ENCODE measurements at regions not wholly inside any gene's neighbourhood (a gene's known extent, or its start where the extent isn't known, plus 50 kb on each side); places are given as distances from the start of the nearest gene placed in this dataset.

DNA sequence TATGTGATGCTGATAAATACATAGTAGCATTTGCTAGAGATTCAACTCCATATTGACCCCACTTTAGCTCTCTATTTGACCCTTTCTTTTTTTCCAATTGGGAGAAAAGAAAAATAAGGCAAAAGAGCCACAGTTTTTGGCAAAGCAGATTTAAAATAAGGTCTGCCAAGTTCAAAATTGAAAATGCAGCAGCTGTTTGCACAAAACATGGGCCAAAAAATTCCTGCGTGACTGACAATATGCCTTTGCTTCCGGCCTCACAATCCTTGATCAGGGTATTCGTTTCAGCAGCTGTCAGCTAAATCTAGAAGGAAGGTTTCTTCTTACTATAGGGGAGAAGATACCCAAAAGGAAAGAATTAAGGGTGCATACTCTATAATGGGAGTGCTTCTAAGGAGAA is 563.5 kb upstream of the CCDC54 start:
- Histone ChIP-seq H2AFZ (ENCODE audit: low read depth, low read length) (no peak overlapping the region), H3K79me2 (ENCODE audit: insufficient read depth, low read length) (no peaks in the 10 kb centered on the region), H3K4me3 (ENCODE audit: low read depth in 1 of 2, low read length in 2 of 2) (no peak overlapping the region), H3K9me3 (ENCODE audit: insufficient read depth, low read length, severe bottlenecking) (no peaks in the 10 kb centered on the region), H3K4me1 (ENCODE audit: insufficient read depth, low read length) (peaks cover 5% of the 10 kb centered on the region; the same call in 1 of the 2 replicates), H3K27me3 (ENCODE audit: insufficient read depth, low read length, poor library complexity) (no peaks in the 10 kb centered on the region), H3K4me2 (ENCODE audit: insufficient read depth, low read length) (no peak overlapping the region), H3K9ac (ENCODE audit: low read depth, low read length) (no peak overlapping the region), H3K36me3 (ENCODE audit: insufficient read depth, low read length) (no peaks in the 10 kb centered on the region), H4K20me1 (ENCODE audit: insufficient read depth, low read length) (no peaks in the 10 kb centered on the region), H3K27ac (ENCODE audit: low read length) (no peak overlapping the region)
- no peak for DNase-seq
- TF ChIP-seq EZH2 (IDR thresholded peaks at IDR 0.05; ENCODE audit: borderline replicate concordance, low read depth, low read length, severe bottlenecking), result no peak
- TF ChIP-seq, protein P1, sequence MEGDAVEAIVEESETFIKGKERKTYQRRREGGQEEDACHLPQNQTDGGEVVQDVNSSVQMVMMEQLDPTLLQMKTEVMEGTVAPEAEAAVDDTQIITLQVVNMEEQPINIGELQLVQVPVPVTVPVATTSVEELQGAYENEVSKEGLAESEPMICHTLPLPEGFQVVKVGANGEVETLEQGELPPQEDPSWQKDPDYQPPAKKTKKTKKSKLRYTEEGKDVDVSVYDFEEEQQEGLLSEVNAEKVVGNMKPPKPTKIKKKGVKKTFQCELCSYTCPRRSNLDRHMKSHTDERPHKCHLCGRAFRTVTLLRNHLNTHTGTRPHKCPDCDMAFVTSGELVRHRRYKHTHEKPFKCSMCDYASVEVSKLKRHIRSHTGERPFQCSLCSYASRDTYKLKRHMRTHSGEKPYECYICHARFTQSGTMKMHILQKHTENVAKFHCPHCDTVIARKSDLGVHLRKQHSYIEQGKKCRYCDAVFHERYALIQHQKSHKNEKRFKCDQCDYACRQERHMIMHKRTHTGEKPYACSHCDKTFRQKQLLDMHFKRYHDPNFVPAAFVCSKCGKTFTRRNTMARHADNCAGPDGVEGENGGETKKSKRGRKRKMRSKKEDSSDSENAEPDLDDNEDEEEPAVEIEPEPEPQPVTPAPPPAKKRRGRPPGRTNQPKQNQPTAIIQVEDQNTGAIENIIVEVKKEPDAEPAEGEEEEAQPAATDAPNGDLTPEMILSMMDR (IDR thresholded peaks at IDR 0.05; ENCODE audit: borderline replicate concordance, extremely low read depth, low read length, poor library complexity, severe bottlenecking), result no peak
- ATAC-seq (ENCODE audit: insufficient read depth, low read depth), result no peak

DNA sequence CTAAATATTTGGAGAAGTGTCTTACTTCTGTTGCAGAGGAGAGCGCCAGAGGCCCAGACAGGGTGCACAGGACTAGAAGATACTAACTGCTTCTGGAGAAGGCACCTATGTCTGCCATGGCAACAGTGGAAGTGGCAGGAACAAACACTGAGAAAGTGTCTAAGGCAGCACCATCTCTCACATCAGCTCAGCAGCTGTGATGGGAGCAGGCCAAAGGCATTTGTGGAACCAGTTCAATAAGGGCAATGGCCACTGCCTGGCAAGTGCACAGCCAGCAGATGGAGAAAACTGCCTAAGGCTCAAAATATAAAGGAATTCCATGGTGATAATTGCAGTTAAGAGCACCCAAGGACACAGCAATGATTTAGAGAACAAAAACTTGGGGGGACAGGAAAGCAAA is 563.0 kb upstream of the CCDC54 start:
- H3K79me2 ChIP-seq (ENCODE audit: insufficient read depth, low read length), result no peaks in the 10 kb centered on the region
- H3K36me3 ChIP-seq (ENCODE audit: insufficient read depth, low read length), result no peaks in the 10 kb centered on the region
- H3K27me3 ChIP-seq (ENCODE audit: insufficient read depth, low read length, poor library complexity), result no peaks in the 10 kb centered on the region
- H2AFZ ChIP-seq (ENCODE audit: low read depth, low read length), result no peak overlapping the region
- no peak overlapping the region for H3K9ac ChIP-seq (ENCODE audit: low read depth, low read length)
- no peak overlapping the region for H3K27ac ChIP-seq (ENCODE audit: low read length)
- no peak overlapping the region for H3K4me3 ChIP-seq (ENCODE audit: low read depth in 1 of 2, low read length in 2 of 2)
- no peaks in the 10 kb centered on the region for H3K9me3 ChIP-seq (ENCODE audit: insufficient read depth, low read length, severe bottlenecking)
- H4K20me1 ChIP-seq (ENCODE audit: insufficient read depth, low read length), result no peaks in the 10 kb centered on the region
- ATAC-seq (ENCODE audit: insufficient read depth, low read depth), result peak; percentile 33; the same call in 1 of the 3 replicates
- H3K4me1 ChIP-seq (ENCODE audit: insufficient read depth, low read length), result peaks cover 5% of the 10 kb centered on the region; the same call in 1 of the 2 replicates
- H3K4me2 ChIP-seq (ENCODE audit: insufficient read depth, low read length), result no peak overlapping the region
- TF ChIP-seq EZH2 (IDR thresholded peaks at IDR 0.05; ENCODE audit: borderline replicate concordance, low read depth, low read length, severe bottlenecking), result no peak
- TF ChIP-seq, protein P1 (IDR thresholded peaks at IDR 0.05; ENCODE audit: borderline replicate concordance, extremely low read depth, low read length, poor library complexity, severe bottlenecking), result no peak
- no peak for DNase-seq

DNA sequence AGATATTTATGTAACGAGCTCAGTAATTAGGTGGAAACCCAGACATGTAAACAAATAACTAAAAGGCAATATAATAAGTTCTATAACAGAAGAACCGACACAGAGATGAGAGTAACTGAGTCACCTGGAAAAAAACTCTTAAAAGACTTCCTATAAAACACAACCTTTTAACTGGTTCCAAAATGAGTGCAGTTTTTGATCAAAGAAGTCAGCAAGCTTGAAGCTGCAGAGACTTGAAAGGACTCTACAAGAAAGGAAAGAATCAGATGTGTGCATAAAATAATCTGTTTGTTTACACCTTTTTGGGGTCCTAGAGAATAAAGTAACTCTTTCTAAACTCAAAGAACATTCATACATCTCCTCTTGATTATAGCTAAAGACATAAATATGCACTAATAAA is 560.4 kb upstream of the CCDC54 start:
- DNase-seq, result no peak
- Histone ChIP-seq H3K9ac (ENCODE audit: low read depth, low read length) (no peak overlapping the region), H3K4me2 (ENCODE audit: insufficient read depth, low read length) (no peak overlapping the region), H2AFZ (ENCODE audit: low read depth, low read length) (no peak overlapping the region), H3K27me3 (ENCODE audit: insufficient read depth, low read length, poor library complexity) (no peaks in the 10 kb centered on the region), H3K4me3 (ENCODE audit: low read depth in 1 of 2, low read length in 2 of 2) (no peak overlapping the region), H4K20me1 (ENCODE audit: insufficient read depth, low read length) (no peaks in the 10 kb centered on the region), H3K27ac (ENCODE audit: low read length) (no peak overlapping the region), H3K79me2 (ENCODE audit: insufficient read depth, low read length) (no peaks in the 10 kb centered on the region), H3K4me1 (ENCODE audit: insufficient read depth, low read length) (peaks cover 5% of the 10 kb centered on the region; the same call in 1 of the 2 replicates), H3K36me3 (ENCODE audit: insufficient read depth, low read length) (no peaks in the 10 kb centered on the region), H3K9me3 (ENCODE audit: insufficient read depth, low read length, severe bottlenecking) (no peaks in the 10 kb centered on the region)
- TF ChIP-seq, protein P1 (IDR thresholded peaks at IDR 0.05; ENCODE audit: borderline replicate concordance, extremely low read depth, low read length, poor library complexity, severe bottlenecking), result no peak
- peak; percentile 53; the same call in 2 of the 3 replicates for ATAC-seq (ENCODE audit: insufficient read depth, low read depth)

DNA sequence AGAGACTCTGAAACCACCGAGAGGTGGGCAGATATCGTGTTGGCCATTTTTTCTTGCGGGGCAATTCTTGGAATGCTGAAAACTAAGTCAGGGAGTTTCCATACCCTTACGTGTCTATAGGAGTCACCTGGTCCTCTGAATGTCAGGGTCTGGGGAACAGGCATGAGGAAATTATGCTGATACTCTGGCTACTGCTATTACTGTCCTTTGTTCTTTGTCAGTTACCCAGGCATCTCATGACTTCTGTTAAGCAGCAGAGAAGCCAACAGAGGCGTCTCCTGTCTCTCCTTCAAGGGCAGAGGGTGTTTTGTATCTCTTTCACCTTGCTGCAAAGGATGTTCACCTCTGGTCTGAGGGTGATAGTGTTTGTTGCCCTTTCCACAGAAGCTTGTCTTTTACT is 559.5 kb upstream of the CCDC54 start:
- ATAC-seq (ENCODE audit: insufficient read depth, low read depth), result 0 out of 3 replicates have a peak, but pooled peaks have one; percentile 27
- Histone ChIP-seq H3K4me3 (ENCODE audit: low read depth in 1 of 2, low read length in 2 of 2) (no peak overlapping the region), H3K4me2 (ENCODE audit: insufficient read depth, low read length) (no peak overlapping the region), H3K27ac (ENCODE audit: low read length) (no peak overlapping the region), H3K36me3 (ENCODE audit: insufficient read depth, low read length) (no peaks in the 10 kb centered on the region), H3K9me3 (ENCODE audit: insufficient read depth, low read length, severe bottlenecking) (no peaks in the 10 kb centered on the region), H3K27me3 (ENCODE audit: insufficient read depth, low read length, poor library complexity) (no peaks in the 10 kb centered on the region), H3K4me1 (ENCODE audit: insufficient read depth, low read length) (peaks cover 5% of the 10 kb centered on the region; the same call in 1 of the 2 replicates), H3K9ac (ENCODE audit: low read depth, low read length) (no peak overlapping the region), H4K20me1 (ENCODE audit: insufficient read depth, low read length) (no peaks in the 10 kb centered on the region), H3K79me2 (ENCODE audit: insufficient read depth, low read length) (no peaks in the 10 kb centered on the region), H2AFZ (ENCODE audit: low read depth, low read length) (peak overlapping the region; percentile 64)
- DNase-seq, result no peak
- TF ChIP-seq, protein P1 (IDR thresholded peaks at IDR 0.05; ENCODE audit: borderline replicate concordance, extremely low read depth, low read length, poor library complexity, severe bottlenecking), result no peak
- no peak for TF ChIP-seq EZH2 (IDR thresholded peaks at IDR 0.05; ENCODE audit: borderline replicate concordance, low read depth, low read length, severe bottlenecking)
